Posterior vena cava (tissue), 2 donors: ENCODE measurements at regions not wholly inside any gene's neighbourhood (a gene's known extent, or its start where the extent isn't known, plus 50 kb on each side); places are given as distances from the start of the nearest gene placed in this dataset.
"Not testable (repeated sequence)": the region's sequence is repeated elsewhere in the genome, so short reads cannot be mapped to it uniquely, and the experiment has no call there.

Experiments
- DNase-seq: peaks from one replicate; pipeline ENCODE4 v3.0.0-alpha.2; 2020; ENCODE audit warnings: low spot score
- intact Hi-C, 2 donors: fragments of 100-400 bp; cut with DNase I; formaldehyde crosslinking; loops; one replicate each; pipeline versions ENCODE4 v1.14.1 to v1.14.2; 2022 to 2023
- donor health status: DM: yes; HTN: yes; CAD: no.
- donor health status: DM: yes; HTN: yes; CAD: no.

GRCh38 chr16:80114699-80115098, 426.1 kb upstream of the DYNLRB2 start:
- DNase-seq = no peak
- intact Hi-C loops = no loop called here

GRCh38 chr16:80113873-80114574, 426.8 kb upstream of the DYNLRB2 start:
- no peak for DNase-seq
- intact Hi-C loops = no loop called here

GRCh38 chr16:80109581-80109980, 431.2 kb upstream of the DYNLRB2 start:
- no peak for DNase-seq
- intact Hi-C loops = no loop called here

GRCh38 chr16:80107900-80108299, 432.9 kb upstream of the DYNLRB2 start:
- DNase-seq = no peak
- intact Hi-C loops = no loop called here

- intact Hi-C loops = no loop called here
- no peak for DNase-seq
These were observed 435.0 kb upstream of the DYNLRB2 start for GRCh38 chr16:80105751-80106150.

- intact Hi-C loops = no loop called here
These were observed 435.6 kb upstream of the DYNLRB2 start for GRCh38 chr16:80105160-80105559.

GRCh38 chr16:80104401-80104800, 436.4 kb upstream of the DYNLRB2 start:
- DNase-seq = no peak
- intact Hi-C loops = no loop called here

More at GRCh38 chr16:80105160-80105559, 435.6 kb upstream of the DYNLRB2 start:
- DNase-seq = no peak

- intact Hi-C loops = no loop called here
- no peak for DNase-seq
These were observed 437.3 kb upstream of the DYNLRB2 start for GRCh38 chr16:80103463-80103862.

- intact Hi-C loops = no loop called here
- DNase-seq = no peak
These were observed 439.8 kb upstream of the DYNLRB2 start for GRCh38 chr16:80100846-80101451.

- intact Hi-C loops = no loop called here
- DNase-seq = no peak
These were observed 440.6 kb upstream of the DYNLRB2 start for GRCh38 chr16:80100186-80100585.

- intact Hi-C loops = no loop called here
- DNase-seq = no peak
These were observed 443.7 kb upstream of the DYNLRB2 start for GRCh38 chr16:80097098-80097497.

- DNase-seq = no peak
These were observed 448.1 kb upstream of the DYNLRB2 start for GRCh38 chr16:80092681-80093080.

GRCh38 chr16:80091453-80091852, 449.3 kb upstream of the DYNLRB2 start:
- DNase-seq, intact Hi-C loops: not testable (repeated sequence)

More at GRCh38 chr16:80092681-80093080, 448.1 kb upstream of the DYNLRB2 start:
- intact Hi-C loops = no loop called here

GRCh38 chr16:80085606-80086005, 455.2 kb upstream of the DYNLRB2 start:
- no peak for DNase-seq
- intact Hi-C loops = no loop called here

GRCh38 chr16:80084614-80085013, 456.2 kb upstream of the DYNLRB2 start:
- intact Hi-C loops = no loop called here
- no peak for DNase-seq

GRCh38 chr16:80084163-80084562, 456.6 kb upstream of the DYNLRB2 start:
- intact Hi-C loops = no loop called here
- DNase-seq = no peak

- DNase-seq = no peak
- intact Hi-C loops = no loop called here
These were observed 457.9 kb upstream of the DYNLRB2 start for GRCh38 chr16:80082906-80083305.

GRCh38 chr16:80081846-80082245, 458.9 kb upstream of the DYNLRB2 start:
- intact Hi-C loops = no loop called here
- DNase-seq = no peak

- DNase-seq = no peak
- intact Hi-C loops = no loop called here
These were observed 460.4 kb upstream of the DYNLRB2 start for GRCh38 chr16:80080287-80080851.

- intact Hi-C loops = no loop called here
- no peak for DNase-seq
These were observed 461.7 kb upstream of the DYNLRB2 start for GRCh38 chr16:80079072-80079471.

- no peak for DNase-seq
- intact Hi-C loops = no loop called here
These were observed 463.1 kb upstream of the DYNLRB2 start for GRCh38 chr16:80077696-80078095.
